Stomach (tissue), 8 donors: ENCODE measurements at regions not wholly inside any gene's neighbourhood (a gene's known extent, or its start where the extent isn't known, plus 50 kb on each side); places are given as distances from the start of the nearest gene placed in this dataset.

ENCODE experiments used
- DNase-seq, 2 donors: peaks; one replicate each; pipeline versions ENCODE4 v3.0.0 to v3.0.0-alpha.2; 2013 to 2019
- H3K27ac ChIP-seq, 5 donors: fragments of 200-600 bp in 4 of 5; sonication (generic) in 4 of 5; one replicate each; pipeline ENCODE4 v1.5.1; 2013 to 2019; ENCODE audit warnings: mild to moderate bottlenecking in 1 of 5, moderate library complexity in 1 of 5
- H3K27me3 ChIP-seq, 3 donors: fragments of 200-600 bp; sonication (generic); one replicate each; pipeline ENCODE4 v1.5.1; 2017 to 2019; ENCODE audit warnings: mixed run types in 1 of 3
- H3K36me3 ChIP-seq, 4 donors: fragments of 200-600 bp; sonication (generic); 1 replicate in 3 of 4; 2 replicates in 1 of 4; pipeline ENCODE4 v1.5.1; 2016 to 2019
- H3K4me1 ChIP-seq, 4 donors: fragments of 200-600 bp; sonication (generic); one replicate each; pipeline ENCODE4 v1.5.1; 2016 to 2019
- H3K4me3 ChIP-seq, 4 donors: fragments of 200-600 bp; sonication (generic) in 3 of 4; one replicate each; pipeline ENCODE4 v1.5.1; 2016 to 2019; ENCODE audit warnings: mild to moderate bottlenecking in 1 of 4
- H3K9me3 ChIP-seq, 4 donors: fragments of 200-600 bp; sonication (generic); one replicate each; pipeline ENCODE4 v1.5.1; 2016 to 2019
- EP300 ChIP-seq: sonication (generic); formaldehyde crosslinking; IDR thresholded peaks from one replicate; pipeline ENCODE4 v1.6.1; 2017; ENCODE audit warnings: antibody characterized with exemption
- POLR2A ChIP-seq, 4 donors: fragments of 450-650 bp; IDR thresholded peaks; one replicate each; pipeline ENCODE4 v1.6.1; 2016; ENCODE audit warnings: antibody characterized with exemption in 4 of 4, control low read depth in 2 of 4, mild to moderate bottlenecking in 1 of 4, moderate library complexity in 1 of 4
- POLR2AphosphoS5 ChIP-seq, 3 donors: sonication (generic); formaldehyde crosslinking; IDR thresholded peaks; one replicate each; pipeline ENCODE4 v1.6.1; 2016; ENCODE audit warnings: antibody characterized with exemption in 3 of 3
- WGBS, 5 donors: extraction: QIAGEN DNeasy Blood & Tissue Kit in 3 of 5; methylation state at CpG; one replicate each; pipeline versions ENCODE4 v1.1.5 to v1.1.7; 2013 to 2018; 5-methylcytosine and 5-hydroxymethylcytosine counted together
- intact Hi-C: fragments of 100-400 bp; cut with DNase I; formaldehyde crosslinking; loops from one replicate; pipeline ENCODE4 v1.15.1; 2023; ENCODE audit warnings: low total_unique reads
- TF ChIP-seq, protein P1 (sequence below), 7 experiments: fragments of 450-650 bp in 4 of 7; fragments of 200-600 bp in 3 of 7; sonication (generic) in 3 of 7; IDR thresholded peaks; one replicate each; pipeline ENCODE4 v1.5.1; 2016 to 2019; ENCODE audit warnings: antibody characterized with exemption in 7 of 7, control low read depth in 2 of 7, mild to moderate bottlenecking in 1 of 7
- donor health status: healthy with polysubstance abuse.
- donor health status: Bipolar disorder and iron deficiency.
- donor health status: healthy.

DNA sequence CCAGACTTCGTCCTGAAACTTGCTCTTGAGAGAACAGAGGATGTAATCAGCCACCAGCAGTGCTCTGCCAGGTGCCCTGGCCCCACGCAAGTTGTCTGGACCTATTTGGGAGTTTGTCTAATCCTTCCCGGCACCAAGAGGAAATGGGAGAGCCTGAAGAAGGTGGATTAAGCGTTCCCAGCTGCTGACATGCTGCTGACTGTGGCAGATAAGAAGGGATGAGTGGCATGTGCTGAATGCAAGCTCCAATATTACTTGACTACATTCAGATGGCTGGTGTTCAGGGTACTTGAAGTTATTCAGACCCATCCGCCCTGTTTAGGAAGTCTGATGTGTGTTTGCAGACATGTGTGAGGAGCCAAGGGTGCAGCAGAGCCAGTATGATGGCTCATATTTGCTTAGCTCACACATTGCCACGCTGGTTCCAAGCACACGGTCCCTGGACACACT, 440.6 kb upstream of the CCDC196 start:
- intact Hi-C loops: no loop called here
- Histone ChIP-seq H3K4me1 (peaks cover 0 to 4% (median 0%) of the 10 kb centered on the region in 4 donors), H3K27me3 (no peaks in the 10 kb centered on the region), H3K36me3 (no peaks in the 10 kb centered on the region), H3K9me3 (no peaks in the 10 kb centered on the region), H3K4me3 (no peak overlapping the region), H3K27ac (no peak overlapping the region)
- whole genome bisulfite sequencing, 5 donors: 35 to 58% (median 46%) methylated on average over 7 of the region's 7 CpGs
- TF ChIP-seq, protein P1, sequence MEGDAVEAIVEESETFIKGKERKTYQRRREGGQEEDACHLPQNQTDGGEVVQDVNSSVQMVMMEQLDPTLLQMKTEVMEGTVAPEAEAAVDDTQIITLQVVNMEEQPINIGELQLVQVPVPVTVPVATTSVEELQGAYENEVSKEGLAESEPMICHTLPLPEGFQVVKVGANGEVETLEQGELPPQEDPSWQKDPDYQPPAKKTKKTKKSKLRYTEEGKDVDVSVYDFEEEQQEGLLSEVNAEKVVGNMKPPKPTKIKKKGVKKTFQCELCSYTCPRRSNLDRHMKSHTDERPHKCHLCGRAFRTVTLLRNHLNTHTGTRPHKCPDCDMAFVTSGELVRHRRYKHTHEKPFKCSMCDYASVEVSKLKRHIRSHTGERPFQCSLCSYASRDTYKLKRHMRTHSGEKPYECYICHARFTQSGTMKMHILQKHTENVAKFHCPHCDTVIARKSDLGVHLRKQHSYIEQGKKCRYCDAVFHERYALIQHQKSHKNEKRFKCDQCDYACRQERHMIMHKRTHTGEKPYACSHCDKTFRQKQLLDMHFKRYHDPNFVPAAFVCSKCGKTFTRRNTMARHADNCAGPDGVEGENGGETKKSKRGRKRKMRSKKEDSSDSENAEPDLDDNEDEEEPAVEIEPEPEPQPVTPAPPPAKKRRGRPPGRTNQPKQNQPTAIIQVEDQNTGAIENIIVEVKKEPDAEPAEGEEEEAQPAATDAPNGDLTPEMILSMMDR (IDR thresholded peaks at IDR 0.05): no peak
- no peak for TF ChIP-seq POLR2A (IDR thresholded peaks at IDR 0.05)
- TF ChIP-seq POLR2AphosphoS5 (IDR thresholded peaks at IDR 0.05): no peak
- no peak for TF ChIP-seq EP300
- no peak for DNase-seq

DNA sequence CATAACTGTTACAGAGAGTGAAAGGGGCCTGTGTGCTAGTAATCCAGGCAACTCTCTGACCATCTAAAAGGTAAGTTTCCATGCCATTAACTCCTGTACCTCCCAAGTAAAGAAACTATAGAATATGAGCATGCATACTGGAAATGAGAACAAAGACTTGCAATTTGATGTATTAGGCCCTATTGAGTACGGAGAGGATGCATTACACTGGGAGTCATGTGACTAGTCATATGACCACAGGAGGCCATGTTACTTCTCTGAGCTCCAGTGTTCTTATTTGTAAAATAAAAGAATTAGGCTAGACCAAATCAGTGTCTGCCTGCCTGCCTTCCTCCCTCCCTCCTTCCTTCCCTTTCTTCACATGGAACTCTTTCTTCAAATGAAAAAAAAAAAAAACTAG, 440.1 kb upstream of the CCDC196 start:
- no peak overlapping the region for H3K4me3 ChIP-seq
- H3K9me3 ChIP-seq: no peaks in the 10 kb centered on the region
- H3K4me1 ChIP-seq: peaks cover 0 to 4% (median 0%) of the 10 kb centered on the region in 4 donors
- no peaks in the 10 kb centered on the region for H3K36me3 ChIP-seq
- 39 to 82% (median 69%) methylated on average over 1 of the region's 1 CpG for WGBS, 5 donors
- H3K27me3 ChIP-seq: no peaks in the 10 kb centered on the region
- intact Hi-C loops: no loop called here
- no peak overlapping the region for H3K27ac ChIP-seq
- no peak for TF ChIP-seq POLR2A (IDR thresholded peaks at IDR 0.05)
- TF ChIP-seq, protein P1 (IDR thresholded peaks at IDR 0.05): no peak
- no peak for TF ChIP-seq POLR2AphosphoS5 (IDR thresholded peaks at IDR 0.05)
- TF ChIP-seq EP300: no peak
- DNase-seq: no peak

DNA sequence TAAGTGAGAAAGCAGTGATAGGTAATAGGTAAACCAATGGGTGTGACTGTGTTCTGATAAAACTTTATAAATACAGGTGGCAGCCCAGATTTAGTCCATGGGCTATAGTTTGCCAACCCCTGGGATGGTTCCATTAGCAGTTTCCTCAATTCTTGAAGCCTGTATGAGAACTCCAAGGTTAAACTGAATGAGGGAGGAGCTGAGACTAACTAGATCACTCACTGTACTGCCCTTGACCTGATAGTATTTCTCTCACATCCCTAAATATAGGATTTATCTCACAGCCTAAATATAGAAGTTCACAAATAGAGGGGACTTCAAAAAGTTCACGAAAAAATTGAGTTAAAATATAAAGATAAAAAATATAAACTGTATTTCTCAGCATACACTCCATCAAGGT, 439.6 kb upstream of the CCDC196 start:
- no peaks in the 10 kb centered on the region for H3K36me3 ChIP-seq
- no peak overlapping the region for H3K27ac ChIP-seq
- no peaks in the 10 kb centered on the region for H3K27me3 ChIP-seq
- DNase-seq: no peak
- TF ChIP-seq POLR2AphosphoS5 (IDR thresholded peaks at IDR 0.05): no peak
- no peak for TF ChIP-seq POLR2A (IDR thresholded peaks at IDR 0.05)
- no peak for TF ChIP-seq EP300
- TF ChIP-seq, protein P1 (IDR thresholded peaks at IDR 0.05): no peak
- WGBS, 5 donors: 69 to 84% (median 76%) methylated on average over 1 of the region's 1 CpG
- no peak overlapping the region for H3K4me3 ChIP-seq
- intact Hi-C loops: no loop called here
- H3K4me1 ChIP-seq: peaks cover 0 to 4% (median 0%) of the 10 kb centered on the region in 4 donors
- no peaks in the 10 kb centered on the region for H3K9me3 ChIP-seq

DNA sequence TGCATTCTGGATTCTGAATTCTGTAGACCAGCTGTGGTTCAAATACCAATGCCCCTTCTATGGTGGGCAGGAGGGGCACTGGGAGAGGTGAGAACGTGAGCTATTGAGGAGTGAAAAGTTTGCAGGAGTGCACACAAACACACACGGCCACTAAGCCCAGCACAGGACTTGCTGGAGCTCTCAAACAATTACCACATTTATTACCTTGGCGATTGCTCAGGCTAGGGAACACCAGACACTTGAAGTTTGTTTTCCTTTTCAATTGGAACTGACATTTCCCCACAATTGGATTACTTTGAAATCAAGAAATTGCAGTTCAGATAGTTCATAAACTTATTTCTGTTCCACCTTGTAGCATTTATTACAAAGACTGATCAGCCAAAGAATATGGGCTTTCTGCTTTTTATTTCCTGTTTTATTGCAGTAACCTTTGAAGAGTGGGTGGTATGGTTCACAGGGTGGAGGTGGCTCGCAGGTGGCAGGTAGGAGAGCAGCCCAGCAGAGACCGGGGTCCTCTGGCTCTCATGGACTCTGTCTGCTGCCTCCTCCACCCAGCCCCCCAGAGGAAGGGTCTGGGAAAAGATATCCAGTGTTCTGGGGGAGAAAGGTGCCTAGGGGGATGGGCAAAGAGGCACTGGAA, 429.8 kb upstream of the CCDC196 start:
- no peak for DNase-seq
- TF ChIP-seq, protein P1 (IDR thresholded peaks at IDR 0.05): no peak
- no peak for TF ChIP-seq POLR2AphosphoS5 (IDR thresholded peaks at IDR 0.05)
- TF ChIP-seq POLR2A (IDR thresholded peaks at IDR 0.05): no peak
- TF ChIP-seq EP300: no peak
- Histone ChIP-seq H3K4me1 (no peaks in the 10 kb centered on the region), H3K27me3 (no peaks in the 10 kb centered on the region), H3K27ac (no peak overlapping the region), H3K9me3 (peaks cover 0 to 10% (median 3%) of the 10 kb centered on the region in 4 donors), H3K4me3 (no peak overlapping the region), H3K36me3 (no peaks in the 10 kb centered on the region)
- intact Hi-C loops: no loop called here
- 60 to 72% (median 63%) methylated on average over 5 of the region's 5 CpGs for WGBS, 5 donors
